Hepatocyte (in vitro differentiated cells): ENCODE measurements at regions not wholly inside any gene's neighbourhood (a gene's known extent, or its start where the extent isn't known, plus 50 kb on each side); places are given as distances from the start of the nearest gene placed in this dataset.

Source experiments
- DNase-seq: peaks from one replicate; pipeline ENCODE4 v3.0.0-alpha.2; 2016; ENCODE audit warnings: low spot score
- H2AFZ ChIP-seq: fragments of 200-600 bp; sonication (generic); 2 replicates; pipeline ENCODE4 v1.6.0; 2016; ENCODE audit warnings: antibody characterized with exemption, mild to moderate bottlenecking
- H3K27ac ChIP-seq: fragments of 200-600 bp; sonication (generic); 2 replicates; pipeline ENCODE4 v1.5.1; 2016; ENCODE audit warnings: mild to moderate bottlenecking
- H3K27me3 ChIP-seq: fragments of 200-600 bp; sonication (generic); 2 replicates; pipeline ENCODE4 v1.6.1; 2016
- H3K36me3 ChIP-seq: fragments of 200-600 bp; sonication (generic); replicated peaks from 2 replicates; pipeline ENCODE4 v1.5.1; 2016; ENCODE audit warnings: low read depth; ENCODE audit not compliant: insufficient read depth
- H3K4me1 ChIP-seq: fragments of 200-600 bp; sonication (generic); 2 replicates; pipeline ENCODE4 v1.5.1; 2016; ENCODE audit warnings: mild to moderate bottlenecking, moderate library complexity; ENCODE audit not compliant: insufficient read depth
- H3K4me2 ChIP-seq: fragments of 200-600 bp; sonication (generic); 2 replicates; pipeline ENCODE4 v1.6.0; 2016
- H3K4me3 ChIP-seq: fragments of 200-600 bp; sonication (generic); 2 replicates; pipeline ENCODE4 v1.5.1; 2016; ENCODE audit warnings: mild to moderate bottlenecking
- H3K79me2 ChIP-seq: fragments of 200-600 bp; sonication (generic); 2 replicates; pipeline ENCODE4 v1.6.0; 2017; ENCODE audit warnings: mild to moderate bottlenecking
- H3K9me2 ChIP-seq: fragments of 200-600 bp; sonication (generic); replicated peaks from 2 replicates; pipeline ENCODE4 v1.6.0; 2017; ENCODE audit warnings: mild to moderate bottlenecking; ENCODE audit not compliant: insufficient read depth
- H3K9me3 ChIP-seq: fragments of 200-600 bp; sonication (generic); 2 replicates; pipeline ENCODE4 v1.5.1; 2016; ENCODE audit warnings: low read depth, mild to moderate bottlenecking
- H4K20me1 ChIP-seq: fragments of 200-600 bp; sonication (generic); 2 replicates; pipeline ENCODE4 v1.6.0; 2016; ENCODE audit warnings: mild to moderate bottlenecking; ENCODE audit not compliant: insufficient read depth, poor library complexity, severe bottlenecking
- EZH2 ChIP-seq: fragments of 200-600 bp; sonication (generic); IDR thresholded peaks from 2 replicates; pipeline ENCODE4 v1.6.1; 2016; ENCODE audit warnings: antibody characterized with exemption, mild to moderate bottlenecking, borderline replicate concordance
- EZH2phosphoT487 ChIP-seq: fragments of 200-600 bp; sonication (generic); IDR thresholded peaks from one replicate; pipeline ENCODE4 v1.6.1; 2018; ENCODE audit warnings: antibody characterized with exemption, mild to moderate bottlenecking, low read depth, moderate library complexity; ENCODE audit not compliant: unreplicated experiment, severe bottlenecking
- WGBS: methylation state at CpG from one replicate; pipeline ENCODE4 v1.1.6; 2016; ENCODE audit warnings: low lambda C conversion rate; ENCODE audit errors: missing lambda C conversion rate; 5-methylcytosine and 5-hydroxymethylcytosine counted together
- TF ChIP-seq, protein P1 (sequence below): fragments of 200-600 bp; sonication (generic); IDR thresholded peaks from 2 replicates; pipeline ENCODE4 v1.5.1; 2016; ENCODE audit warnings: antibody characterized with exemption, mild to moderate bottlenecking; ENCODE audit not compliant: poor library complexity

DNA sequence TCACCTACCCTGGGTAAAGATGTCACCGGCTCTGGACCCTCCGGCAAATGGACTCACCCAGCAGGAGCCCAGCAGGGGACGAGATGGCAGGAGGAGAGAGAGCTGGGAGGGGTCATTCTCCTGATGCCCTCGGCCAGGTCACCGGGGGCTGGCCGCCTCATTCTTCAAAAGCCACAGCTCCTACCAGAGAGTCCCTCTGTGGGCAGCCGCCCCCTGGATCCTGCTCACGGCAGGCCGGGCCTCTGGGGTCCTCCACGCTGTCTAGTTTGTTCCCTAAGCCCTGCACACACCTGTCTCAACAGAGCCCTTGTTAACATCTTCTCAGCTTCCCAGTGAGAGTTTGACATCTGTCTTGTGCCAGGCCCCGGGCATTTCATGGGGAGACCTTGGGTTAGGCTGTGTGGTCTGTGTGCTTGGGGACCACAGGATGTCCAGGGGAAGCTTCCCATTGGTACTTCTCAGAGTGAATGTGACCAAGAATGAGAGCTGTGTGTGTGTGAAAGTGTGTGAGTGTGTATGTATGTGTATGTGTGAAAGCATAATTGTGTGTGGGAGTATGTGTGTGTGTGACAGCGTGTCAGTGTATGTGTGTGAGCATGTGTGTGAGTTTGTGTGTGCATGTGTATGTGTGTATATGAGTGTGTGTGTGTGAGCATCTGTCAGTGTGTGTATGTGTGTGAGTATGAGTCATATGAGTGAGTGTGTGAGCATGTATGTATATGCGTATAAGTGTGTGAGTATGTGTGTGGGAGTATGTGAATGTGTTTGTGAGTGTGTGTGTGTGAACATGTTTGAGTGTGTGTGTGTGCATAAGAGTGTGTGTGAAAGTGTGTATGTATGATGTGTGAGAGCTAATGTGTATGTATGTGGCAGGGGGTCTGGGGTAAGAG is 65.5 kb upstream of the BCO1 start:
- no peaks in the 10 kb centered on the region for H4K20me1 ChIP-seq
- H3K4me3 ChIP-seq = no peak overlapping the region
- H3K36me3 ChIP-seq = no peaks in the 10 kb centered on the region
- no peak for DNase-seq
- H3K4me2 ChIP-seq = no peak overlapping the region
- no peaks in the 10 kb centered on the region for H3K79me2 ChIP-seq
- no peaks in the 10 kb centered on the region for H3K9me2 ChIP-seq
- H3K9me3 ChIP-seq = no peaks in the 10 kb centered on the region
- H3K27ac ChIP-seq = no peak overlapping the region
- H2AFZ ChIP-seq = no peak overlapping the region
- no peaks in the 10 kb centered on the region for H3K4me1 ChIP-seq
- WGBS = 81% methylated on average over 13 of the region's 13 CpGs
- TF ChIP-seq, protein P1, sequence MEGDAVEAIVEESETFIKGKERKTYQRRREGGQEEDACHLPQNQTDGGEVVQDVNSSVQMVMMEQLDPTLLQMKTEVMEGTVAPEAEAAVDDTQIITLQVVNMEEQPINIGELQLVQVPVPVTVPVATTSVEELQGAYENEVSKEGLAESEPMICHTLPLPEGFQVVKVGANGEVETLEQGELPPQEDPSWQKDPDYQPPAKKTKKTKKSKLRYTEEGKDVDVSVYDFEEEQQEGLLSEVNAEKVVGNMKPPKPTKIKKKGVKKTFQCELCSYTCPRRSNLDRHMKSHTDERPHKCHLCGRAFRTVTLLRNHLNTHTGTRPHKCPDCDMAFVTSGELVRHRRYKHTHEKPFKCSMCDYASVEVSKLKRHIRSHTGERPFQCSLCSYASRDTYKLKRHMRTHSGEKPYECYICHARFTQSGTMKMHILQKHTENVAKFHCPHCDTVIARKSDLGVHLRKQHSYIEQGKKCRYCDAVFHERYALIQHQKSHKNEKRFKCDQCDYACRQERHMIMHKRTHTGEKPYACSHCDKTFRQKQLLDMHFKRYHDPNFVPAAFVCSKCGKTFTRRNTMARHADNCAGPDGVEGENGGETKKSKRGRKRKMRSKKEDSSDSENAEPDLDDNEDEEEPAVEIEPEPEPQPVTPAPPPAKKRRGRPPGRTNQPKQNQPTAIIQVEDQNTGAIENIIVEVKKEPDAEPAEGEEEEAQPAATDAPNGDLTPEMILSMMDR = no peak
- H3K27me3 ChIP-seq = no peaks in the 10 kb centered on the region

DNA sequence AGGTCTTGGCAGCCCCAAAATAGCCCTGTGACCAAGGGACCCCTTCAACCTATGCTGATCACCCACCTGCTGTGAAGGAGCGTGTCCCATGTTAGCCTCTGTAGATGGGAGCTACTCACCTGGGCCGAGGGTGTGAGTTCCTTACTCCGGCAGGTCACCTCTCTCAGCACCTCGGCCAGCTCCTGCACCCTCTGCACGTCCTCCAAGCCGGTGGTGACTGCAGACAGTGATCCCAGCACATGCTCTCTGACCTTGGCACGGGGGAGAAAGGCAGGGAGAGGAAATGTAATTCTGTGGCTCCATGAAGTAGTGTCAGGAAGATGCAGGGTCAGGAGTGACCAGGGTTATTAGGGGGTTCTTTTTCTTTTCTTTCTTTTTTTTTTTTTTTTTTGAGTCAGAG is 67.7 kb upstream of the BCO1 start:
- DNase-seq = peak; percentile 44

DNA sequence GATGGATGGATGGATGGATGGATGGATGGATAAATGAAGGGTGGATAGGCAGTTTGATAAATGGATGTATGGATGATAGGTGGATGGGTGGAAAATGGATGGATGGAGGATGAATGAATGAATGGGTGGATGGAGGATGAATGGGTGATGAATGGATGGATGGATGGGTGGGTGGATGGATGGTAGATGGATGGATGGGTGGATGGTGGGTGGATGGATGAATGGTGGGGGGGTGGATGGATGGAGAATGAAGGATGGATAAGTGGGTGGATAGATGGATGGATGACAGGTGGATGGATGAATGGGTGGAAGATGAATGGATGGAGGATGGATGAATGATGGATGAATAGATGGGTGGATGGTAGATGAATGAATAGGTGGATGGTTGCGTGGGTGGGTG is 70.1 kb upstream of the BCO1 start:
- Histone ChIP-seq H3K9me3 (no peaks in the 10 kb centered on the region), H3K4me2 (no peak overlapping the region), H3K27ac (no peak overlapping the region), H3K4me3 (no peak overlapping the region), H3K27me3 (no peaks in the 10 kb centered on the region), H3K36me3 (no peaks in the 10 kb centered on the region), H2AFZ (no peak overlapping the region), H4K20me1 (no peaks in the 10 kb centered on the region), H3K9me2 (no peaks in the 10 kb centered on the region), H3K4me1 (no peaks in the 10 kb centered on the region), H3K79me2 (no peaks in the 10 kb centered on the region)
- WGBS = 80% methylated on average over 1 of the region's 1 CpG
- DNase-seq = no peak
- TF ChIP-seq EZH2phosphoT487 (no peak), EZH2 (no peak)
- TF ChIP-seq, protein P1 = no peak

More for the DNA sequence above, 67.7 kb upstream of the BCO1 start:
- H3K27ac ChIP-seq = no peak overlapping the region
- H3K27me3 ChIP-seq = no peaks in the 10 kb centered on the region
- no peaks in the 10 kb centered on the region for H4K20me1 ChIP-seq
- no peaks in the 10 kb centered on the region for H3K9me3 ChIP-seq
- no peaks in the 10 kb centered on the region for H3K4me1 ChIP-seq
- TF ChIP-seq EZH2 (no peak), EZH2phosphoT487 (no peak)
- TF ChIP-seq, protein P1 = no peak
- no peaks in the 10 kb centered on the region for H3K36me3 ChIP-seq
- no peak overlapping the region for H3K4me3 ChIP-seq
- WGBS = 20% methylated on average over 7 of the region's 7 CpGs
- H3K79me2 ChIP-seq = no peaks in the 10 kb centered on the region
- H3K9me2 ChIP-seq = no peaks in the 10 kb centered on the region
- H2AFZ ChIP-seq = no peak overlapping the region
- no peak overlapping the region for H3K4me2 ChIP-seq
